IPS-18c (cell line): ENCODE measurements at regions not wholly inside any gene's neighbourhood (a gene's known extent, or its start where the extent isn't known, plus 50 kb on each side); places are given as distances from the start of the nearest gene placed in this dataset.
"Not testable (repeated sequence)": the region's sequence is repeated elsewhere in the genome, so short reads cannot be mapped to it uniquely, and the experiment has no call there.

Experiments used
- H3K4me3 ChIP-seq: 2 replicates; pipeline ENCODE4 v1.7.0; 2013; ENCODE audit warnings: low read depth, mild to moderate bottlenecking, low read length, moderate library complexity; ENCODE audit not compliant: insufficient read depth
- H3K9me3 ChIP-seq: one replicate; pipeline ENCODE4 v1.6.1; 2013; ENCODE audit warnings: mild to moderate bottlenecking, low read length, moderate library complexity; ENCODE audit not compliant: control insufficient read depth, insufficient read depth

DNA sequence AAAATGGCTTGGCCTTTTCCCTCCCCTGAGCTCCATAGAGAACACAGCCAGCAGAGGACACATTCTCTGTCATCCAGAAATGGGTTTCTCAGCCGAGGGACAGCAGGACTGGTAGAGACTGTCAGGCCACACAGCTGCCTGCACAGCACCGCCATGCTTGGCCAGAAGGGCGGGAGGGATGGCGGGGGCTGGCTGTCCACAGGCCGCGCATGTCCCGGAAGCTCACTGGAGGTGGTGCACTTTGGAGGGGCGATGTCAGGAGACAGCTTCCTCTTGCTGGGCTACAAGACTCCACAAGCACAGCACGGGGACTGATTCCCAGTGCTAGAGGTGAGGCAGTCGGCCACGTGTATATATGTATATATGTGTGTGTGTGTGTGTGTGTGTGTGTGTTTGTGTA is 125.3 kb downstream of the GOLGA6L4 start:
- H3K9me3 ChIP-seq, H3K4me3 ChIP-seq: not testable (repeated sequence)

DNA sequence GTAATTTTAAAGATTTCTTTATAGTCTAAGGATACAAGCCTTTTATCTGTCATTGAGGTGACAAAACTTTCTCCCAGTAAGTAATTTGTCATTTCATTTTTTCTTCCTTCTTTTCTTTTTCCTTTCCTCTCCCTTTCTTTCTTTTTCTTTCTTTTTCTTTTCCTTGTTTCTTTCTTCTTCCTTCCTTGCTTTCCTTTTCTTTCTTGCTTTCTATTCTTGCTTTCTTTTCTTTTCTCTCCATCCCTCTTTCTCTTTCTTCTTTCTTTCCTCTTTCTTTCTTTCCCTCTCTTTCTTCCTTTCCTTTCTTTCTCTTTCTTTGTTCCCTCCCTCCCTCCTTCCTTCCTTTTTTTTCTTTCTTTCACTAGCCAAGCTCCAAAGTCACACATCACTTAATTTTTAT is 148.8 kb downstream of the GOLGA6L4 start:
- H3K9me3 ChIP-seq, H3K4me3 ChIP-seq: not testable (repeated sequence)

DNA sequence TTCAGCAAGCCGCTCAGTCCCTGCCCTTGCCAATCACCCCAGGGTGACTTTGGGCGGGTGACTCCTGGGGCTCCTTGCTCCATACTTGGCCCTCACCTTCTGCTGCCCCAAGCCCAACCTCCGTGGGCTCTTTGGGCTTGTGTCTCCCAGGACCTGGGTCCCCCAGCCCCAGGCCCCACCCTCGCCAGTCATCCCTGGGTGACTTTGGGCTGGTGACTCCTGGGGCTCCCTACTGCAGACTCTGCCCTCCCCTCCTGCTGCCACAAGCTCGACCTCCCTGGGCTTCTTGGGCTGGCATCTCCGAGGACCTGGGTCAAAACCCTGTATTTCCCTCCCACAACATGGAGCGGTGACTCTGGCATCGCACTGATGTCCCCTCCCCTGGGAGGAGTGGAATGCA is 151.5 kb downstream of the GOLGA6L4 start:
- H3K9me3 ChIP-seq = no peaks in the 10 kb centered on the region
- no peak overlapping the region for H3K4me3 ChIP-seq

DNA sequence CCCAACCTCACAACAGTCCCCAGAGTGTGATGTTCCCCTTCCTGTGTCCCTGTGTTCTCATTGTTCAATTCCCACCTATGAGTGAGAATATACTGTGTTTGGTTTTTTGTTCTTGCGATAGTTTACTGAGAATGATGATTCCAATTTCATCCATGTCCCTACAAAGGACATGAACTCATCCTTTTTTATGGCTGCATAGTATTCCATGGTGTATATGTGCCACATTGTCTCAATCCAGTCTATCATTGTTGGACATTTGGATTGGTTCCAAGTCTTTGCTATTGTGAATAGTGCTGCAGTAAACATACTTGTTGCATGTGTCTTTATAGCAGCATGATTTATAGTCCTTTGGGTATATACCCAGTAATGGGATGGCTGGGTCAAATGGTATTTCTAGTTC is 152.6 kb downstream of the GOLGA6L4 start:
- not testable (repeated sequence) for H3K4me3 ChIP-seq, H3K9me3 ChIP-seq

GRCh38 chr15:84388638-84389037 is 153.1 kb downstream of the GOLGA6L4 start:
- H3K4me3 ChIP-seq, H3K9me3 ChIP-seq: not testable (repeated sequence)

- not testable (repeated sequence) for H3K4me3 ChIP-seq
Measured at GRCh38 chr15:84390324-84390723, 154.8 kb downstream of the GOLGA6L4 start.

GRCh38 chr15:84391191-84391590 is 155.6 kb downstream of the GOLGA6L4 start:
- H3K4me3 ChIP-seq = no peak overlapping the region
- no peaks in the 10 kb centered on the region for H3K9me3 ChIP-seq

More at GRCh38 chr15:84390324-84390723, 154.8 kb downstream of the GOLGA6L4 start:
- H3K9me3 ChIP-seq = not testable (repeated sequence)

GRCh38 chr15:84392020-84392419 is 156.4 kb downstream of the GOLGA6L4 start:
- H3K4me3 ChIP-seq, H3K9me3 ChIP-seq: not testable (repeated sequence)

- H3K9me3 ChIP-seq, H3K4me3 ChIP-seq: not testable (repeated sequence)
Measured at GRCh38 chr15:84393386-84393936, 157.9 kb downstream of the GOLGA6L4 start.

DNA sequence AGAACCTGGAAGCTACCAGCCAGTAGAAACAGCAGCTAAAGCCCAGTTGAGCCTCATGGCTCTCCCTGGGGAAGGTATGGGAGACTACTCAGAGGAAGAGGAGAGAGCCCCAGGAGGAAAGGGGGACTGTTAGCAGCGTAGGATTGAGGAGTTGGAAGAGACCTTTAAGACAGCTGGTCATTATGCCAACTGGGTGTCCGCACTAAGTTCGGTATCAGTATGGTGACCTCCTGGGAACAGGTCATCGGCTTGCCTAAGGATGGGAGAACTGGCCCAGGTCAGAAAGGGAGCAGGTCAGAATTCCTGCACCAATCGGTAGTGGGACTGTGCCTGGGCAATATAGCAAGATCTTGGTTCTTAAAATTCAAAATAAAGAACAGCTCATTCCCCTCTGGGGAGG is 158.4 kb downstream of the GOLGA6L4 start:
- H3K4me3 ChIP-seq, H3K9me3 ChIP-seq: not testable (repeated sequence)

DNA sequence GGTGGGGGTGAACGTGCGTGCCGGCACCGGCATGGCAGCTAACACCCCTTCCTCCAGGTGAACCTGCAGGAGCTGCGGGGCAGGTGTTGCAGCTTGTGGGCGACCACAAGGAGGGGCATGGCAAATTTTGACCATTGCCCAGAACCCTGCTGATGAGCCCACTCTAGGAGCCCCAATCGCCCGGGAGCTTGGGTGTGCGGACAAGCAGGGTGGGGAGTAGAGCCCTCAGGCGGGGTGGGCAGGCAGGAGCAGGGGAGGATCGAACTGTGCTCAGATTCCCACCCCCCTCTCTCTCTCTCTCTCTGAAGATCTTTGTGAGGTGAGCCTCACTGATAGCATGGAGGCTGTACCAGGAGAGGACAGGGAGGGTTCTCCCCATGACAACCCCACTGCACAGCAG is 159.8 kb downstream of the GOLGA6L4 start:
- H3K4me3 ChIP-seq, H3K9me3 ChIP-seq: not testable (repeated sequence)

DNA sequence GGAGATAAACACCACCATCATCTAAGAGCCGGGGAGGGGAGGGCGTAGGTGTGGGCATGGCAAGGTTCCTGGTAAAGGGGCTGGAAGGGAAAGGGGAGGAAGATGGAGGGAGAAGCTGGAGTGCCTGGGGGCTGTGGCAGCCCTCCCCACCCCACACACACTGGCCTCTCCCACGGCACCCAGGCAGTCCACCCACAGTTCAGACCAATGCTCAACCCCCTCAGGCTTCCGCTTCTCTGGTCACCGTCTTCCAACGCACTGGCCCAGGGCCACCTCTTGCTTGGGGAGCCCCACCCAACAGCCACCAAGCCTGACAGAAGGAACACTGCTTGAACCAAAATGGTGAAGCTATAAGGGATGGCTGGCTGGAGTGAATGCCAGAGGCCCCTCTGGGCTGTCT is 160.3 kb downstream of the GOLGA6L4 start:
- not testable (repeated sequence) for H3K9me3 ChIP-seq, H3K4me3 ChIP-seq

- H3K4me3 ChIP-seq, H3K9me3 ChIP-seq: not testable (repeated sequence)
Measured at GRCh38 chr15:84397066-84397465, 161.5 kb downstream of the GOLGA6L4 start.

GRCh38 chr15:84398087-84398486 is 162.5 kb downstream of the GOLGA6L4 start:
- not testable (repeated sequence) for H3K4me3 ChIP-seq, H3K9me3 ChIP-seq

DNA sequence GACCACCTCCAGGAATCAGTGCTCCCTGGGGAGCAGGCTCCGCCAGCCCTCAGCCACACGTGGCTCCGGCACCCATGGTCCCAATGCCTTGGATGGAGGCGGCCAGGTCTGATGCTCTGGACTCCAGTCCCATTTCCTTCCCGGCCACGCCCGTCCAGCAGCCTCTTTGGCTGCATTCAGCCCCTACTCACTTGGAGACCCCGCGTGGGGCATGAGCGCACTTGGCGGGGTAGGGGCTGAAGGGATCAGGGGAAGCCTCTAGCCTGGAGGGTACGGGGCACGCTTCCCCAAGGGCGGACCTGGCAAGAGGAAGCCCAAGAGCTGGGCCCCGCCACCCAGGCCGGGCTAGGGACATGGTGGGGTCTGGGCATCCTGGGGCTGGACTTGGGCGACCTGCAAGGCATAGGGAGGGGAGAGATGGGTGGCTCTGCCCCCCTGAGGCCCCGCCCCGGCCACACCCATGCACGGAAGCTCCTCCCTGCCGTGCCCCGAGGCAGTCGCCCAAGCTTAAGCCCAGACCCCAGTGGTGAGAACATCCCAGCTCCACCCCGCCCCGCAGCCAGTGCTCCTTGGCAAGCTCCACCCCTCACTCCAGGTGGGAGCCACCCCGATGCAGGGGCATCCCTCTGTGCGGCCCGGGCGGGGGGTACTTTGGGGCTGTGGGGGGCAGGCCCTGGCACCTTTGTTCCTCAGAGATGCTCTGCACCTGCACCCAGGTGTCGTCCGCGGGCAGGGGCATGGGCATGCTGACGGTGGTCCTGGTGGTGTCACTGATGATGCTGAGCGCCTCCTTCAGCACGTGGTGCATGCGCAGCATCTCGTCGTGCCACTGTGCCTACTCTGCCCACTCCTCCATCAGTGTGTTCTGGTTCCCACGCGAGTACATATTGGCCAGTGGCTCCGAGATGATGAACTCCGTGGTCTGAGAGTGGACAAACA is 163.5 kb downstream of the GOLGA6L4 start:
- Histone ChIP-seq H3K4me3 (no peak overlapping the region), H3K9me3 (no peaks in the 10 kb centered on the region)

DNA sequence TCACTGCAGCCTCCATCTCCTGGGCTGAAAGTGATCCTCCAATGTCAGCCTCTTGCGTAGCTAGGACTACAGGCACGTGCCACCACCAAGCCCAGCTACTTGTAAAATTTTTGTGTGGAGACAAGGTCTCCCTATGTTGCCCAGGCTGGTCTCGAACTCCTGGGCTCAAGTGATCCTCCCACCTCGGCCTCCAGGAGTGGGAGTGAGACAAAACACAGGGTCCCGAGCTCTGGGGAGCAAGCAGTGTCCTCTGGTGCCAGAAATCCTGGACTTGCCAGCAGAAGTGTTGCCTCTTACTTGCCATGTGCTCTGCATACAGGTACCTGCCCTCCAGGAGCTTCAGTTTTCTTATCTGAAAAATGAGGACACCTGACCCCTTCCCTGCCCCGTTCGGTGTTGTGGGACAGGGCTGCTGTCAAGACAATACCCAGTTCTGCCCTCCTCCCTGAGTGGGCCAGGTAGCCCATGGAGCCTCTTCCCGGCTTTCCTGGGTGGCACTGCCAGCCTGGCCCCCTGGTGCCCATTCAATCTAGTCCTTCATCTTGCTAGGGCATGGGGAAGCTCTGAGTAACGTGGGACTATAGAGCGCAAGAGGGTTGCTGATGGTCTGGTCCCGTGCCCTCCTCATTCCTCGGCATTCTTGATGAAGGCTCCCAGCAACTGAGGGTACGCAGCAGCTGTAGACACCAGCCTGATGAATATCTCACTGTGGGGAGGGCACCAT is 164.6 kb downstream of the GOLGA6L4 start:
- Histone ChIP-seq H3K4me3 (no peak overlapping the region), H3K9me3 (no peaks in the 10 kb centered on the region)

DNA sequence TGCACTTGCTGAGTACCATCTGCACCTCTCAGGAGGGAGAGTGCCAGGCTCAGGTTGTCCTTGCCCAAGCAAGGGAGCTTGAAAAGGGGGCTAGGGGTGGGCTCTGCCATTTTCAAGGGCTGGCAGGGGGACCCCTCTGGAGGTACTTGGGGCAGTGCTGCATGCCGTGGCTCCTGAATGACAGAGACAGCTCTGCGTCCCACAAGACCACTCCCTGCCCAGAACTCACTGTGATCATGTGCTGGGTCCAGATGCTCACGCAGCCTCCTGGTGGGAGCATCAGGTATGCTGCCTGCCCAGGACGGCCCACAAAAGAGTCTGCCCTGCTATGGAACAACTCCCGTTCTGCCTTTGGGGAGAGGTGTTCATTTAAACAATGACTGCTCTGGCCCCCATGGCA is 165.2 kb downstream of the GOLGA6L4 start:
- Histone ChIP-seq H3K9me3 (no peaks in the 10 kb centered on the region), H3K4me3 (no peak overlapping the region)

GRCh38 chr15:84401461-84401860 is 165.9 kb downstream of the GOLGA6L4 start:
- H3K4me3 ChIP-seq, H3K9me3 ChIP-seq: not testable (repeated sequence)
